Right lobe of liver (tissue), 6 donors: ENCODE measurements at regions not wholly inside any gene's neighbourhood (a gene's known extent, or its start where the extent isn't known, plus 50 kb on each side); places are given as distances from the start of the nearest gene placed in this dataset.

Experiments
- ATAC-seq, 4 donors: fragments of 200-7000 bp; cut with Tn5 transposase; one replicate each; pipeline ENCODE4 v1.9.1; 2020; ENCODE audit warnings: mild to moderate bottlenecking in 4 of 4, moderate library complexity in 4 of 4
- DNase-seq, 3 donors: peaks; one replicate each; pipeline ENCODE4 v3.0.0-alpha.2; 2020
- H3K27ac ChIP-seq, 3 donors: fragments of 200-600 bp; one replicate each; pipeline ENCODE4 v1.8.0; 2022
- H3K27me3 ChIP-seq, 2 donors: fragments of 200-600 bp; one replicate each; pipeline ENCODE4 v1.8.0; 2022
- H3K36me3 ChIP-seq, 4 donors: fragments of 200-600 bp; sonication (generic) in 1 of 4; one replicate each; pipeline versions ENCODE4 v1.5.1 to v1.8.0; 2017 to 2022; ENCODE audit warnings: control low read depth in 1 of 4
- H3K4me1 ChIP-seq, 4 donors: fragments of 200-600 bp; sonication (generic) in 1 of 4; one replicate each; pipeline versions ENCODE4 v1.5.1 to v1.8.0; 2017 to 2022; ENCODE audit warnings: control low read depth in 1 of 4
- H3K4me3 ChIP-seq, 3 donors: fragments of 200-600 bp; one replicate each; pipeline ENCODE4 v1.8.0; 2022
- H3K9me3 ChIP-seq, 4 donors: fragments of 200-600 bp; sonication (generic) in 1 of 4; one replicate each; pipeline versions ENCODE4 v1.5.1 to v1.8.0; 2017 to 2022; ENCODE audit warnings: control low read depth in 1 of 4
- CTCF ChIP-seq, 4 donors: fragments of 200-600 bp in 3 of 4; fragments of 450-650 bp in 1 of 4; IDR thresholded peaks; one replicate each; pipeline versions ENCODE4 v1.5.1 to v1.8.0; 2016 to 2022; ENCODE audit warnings: antibody characterized with exemption in 4 of 4, mild to moderate bottlenecking in 2 of 4
- POLR2A ChIP-seq: fragments of 450-650 bp; IDR thresholded peaks from one replicate; pipeline ENCODE4 v1.6.1; 2017; ENCODE audit warnings: antibody characterized with exemption, mild to moderate bottlenecking
- WGBS: methylation state at CpG from one replicate; pipeline ENCODE4 v1.1.6; 2018; ENCODE audit warnings: low coverage, low lambda C conversion rate; ENCODE audit not compliant: insufficient coverage; ENCODE audit errors: missing lambda C conversion rate; 5-methylcytosine and 5-hydroxymethylcytosine counted together
- intact Hi-C, 2 donors: fragments of 100-400 bp; cut with DNase I; formaldehyde crosslinking; loops; one replicate each; pipeline versions ENCODE4 v1.11.2 to v1.14.1; 2022
- donor health status: DM: no; HTN: yes; CAD: no.
- donor health status: DM: no; HTN: no; CAD: no.
- donor health status: DM: no; HTN: no; CAD: no.
- donor health status: DM: no; HTN: yes; CAD: no.
- donor health status: DM: no; HTN: yes; CAD: no.

- no peaks in the 10 kb centered on the region for H3K4me1 ChIP-seq
- no peaks in the 10 kb centered on the region for H3K27me3 ChIP-seq
- ATAC-seq, result no peak
- no peak overlapping the region for H3K4me3 ChIP-seq
- H3K9me3 ChIP-seq, result no peaks in the 10 kb centered on the region
- no peaks in the 10 kb centered on the region for H3K36me3 ChIP-seq
- no peak for DNase-seq
- H3K27ac ChIP-seq, result no peak overlapping the region
- no peak for TF ChIP-seq POLR2A
- TF ChIP-seq CTCF (IDR thresholded peaks at IDR 0.05), result no peak
- WGBS, result 41% methylated on average over 1 of the region's 1 CpG
- intact Hi-C loops, result no loop called here
These were observed 588.2 kb upstream of the SUCLG2 start for GRCh38 chr3:68242606-68243005.

- intact Hi-C loops, result no loop called here
- no peak overlapping the region for H3K4me3 ChIP-seq
- H3K27me3 ChIP-seq, result no peaks in the 10 kb centered on the region
- no peak overlapping the region for H3K27ac ChIP-seq
- H3K4me1 ChIP-seq, result no peaks in the 10 kb centered on the region
- 0% methylated on average over 1 of the region's 1 CpG for WGBS
- no peaks in the 10 kb centered on the region for H3K9me3 ChIP-seq
- H3K36me3 ChIP-seq, result no peaks in the 10 kb centered on the region
- no peak for TF ChIP-seq POLR2A
- ATAC-seq, result no peak
- no peak for DNase-seq
These were observed 585.1 kb upstream of the SUCLG2 start for GRCh38 chr3:68239542-68239941.

- WGBS, result 66% methylated on average over 7 of the region's 8 CpGs
- TF ChIP-seq CTCF (IDR thresholded peaks at IDR 0.05), result no peak
- H3K9me3 ChIP-seq, result no peaks in the 10 kb centered on the region
- H3K36me3 ChIP-seq, result no peaks in the 10 kb centered on the region
- DNase-seq (no peak), ATAC-seq (no peak)
- no peak overlapping the region for H3K4me3 ChIP-seq
- no peaks in the 10 kb centered on the region for H3K27me3 ChIP-seq
- H3K27ac ChIP-seq, result no peak overlapping the region
- no peaks in the 10 kb centered on the region for H3K4me1 ChIP-seq
- intact Hi-C loops, result no loop called here
These were observed 579.8 kb upstream of the SUCLG2 start for GRCh38 chr3:68234076-68234780.

GRCh38 chr3:68228856-68229255 is 574.4 kb upstream of the SUCLG2 start:
- no peaks in the 10 kb centered on the region for H3K9me3 ChIP-seq
- TF ChIP-seq CTCF (IDR thresholded peaks at IDR 0.05) (no peak), POLR2A (no peak)
- intact Hi-C loops, result no loop called here
- 9% methylated on average over 1 of the region's 1 CpG for WGBS
- no peak overlapping the region for H3K27ac ChIP-seq
- H3K4me1 ChIP-seq, result no peaks in the 10 kb centered on the region
- H3K4me3 ChIP-seq, result no peak overlapping the region
- no peaks in the 10 kb centered on the region for H3K36me3 ChIP-seq
- no peaks in the 10 kb centered on the region for H3K27me3 ChIP-seq
- DNase-seq (no peak), ATAC-seq (no peak)

- DNase-seq, result no peak
- no peaks in the 10 kb centered on the region for H3K9me3 ChIP-seq
- H3K27me3 ChIP-seq, result no peaks in the 10 kb centered on the region
- intact Hi-C loops, result no loop called here
- H3K4me3 ChIP-seq, result no peak overlapping the region
- TF ChIP-seq CTCF (IDR thresholded peaks at IDR 0.05) (no peak), POLR2A (no peak)
- no peaks in the 10 kb centered on the region for H3K36me3 ChIP-seq
- H3K4me1 ChIP-seq, result no peaks in the 10 kb centered on the region
- 56% methylated on average over 1 of the region's 2 CpGs for WGBS
- H3K27ac ChIP-seq, result no peak overlapping the region
- ATAC-seq, result no peak
These were observed 566.4 kb upstream of the SUCLG2 start for GRCh38 chr3:68220832-68221231.
